NT2/D1 (cell line): ENCODE measurements at regions not wholly inside any gene's neighbourhood (a gene's known extent, or its start where the extent isn't known, plus 50 kb on each side); places are given as distances from the start of the nearest gene placed in this dataset.

Source experiments
- YY1 ChIP-seq: IDR thresholded peaks from 2 replicates; pipeline ENCODE4 v1.6.1; 2011; ENCODE audit not compliant: insufficient read length, insufficient read depth
- ZNF274 ChIP-seq: IDR thresholded peaks from 2 replicates; pipeline ENCODE4 v1.6.1; 2011; ENCODE audit warnings: mild to moderate bottlenecking, low read depth, low read length

DNA sequence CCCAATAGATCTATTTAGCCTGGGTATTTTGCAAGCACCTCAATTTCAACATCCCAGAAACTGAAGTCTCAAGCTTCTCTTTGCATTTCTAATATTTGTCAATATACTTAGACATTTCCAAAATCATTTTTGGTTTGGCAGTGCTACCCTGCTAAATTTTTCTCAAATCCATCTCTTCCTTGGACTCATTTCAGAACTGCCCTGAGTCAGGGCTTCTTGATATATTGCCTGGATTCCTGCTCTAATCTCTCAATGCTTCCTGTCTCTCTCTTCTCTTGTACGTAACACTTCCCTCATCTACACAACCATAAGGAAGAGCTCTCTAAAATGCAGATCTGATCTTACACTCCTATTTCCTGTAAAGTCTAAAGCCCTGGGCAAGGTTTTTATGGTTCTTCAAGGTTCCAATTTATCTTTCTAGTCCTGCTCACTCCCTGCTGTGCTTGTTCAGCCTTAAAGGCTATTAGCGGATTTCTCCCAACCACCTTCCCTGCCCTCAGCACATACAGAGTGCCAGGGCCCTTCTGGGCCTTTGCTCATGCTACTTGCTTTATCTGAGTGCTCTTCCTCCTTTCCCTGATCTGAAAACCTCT lies 53.0 kb upstream of the MME start:
- TF ChIP-seq ZNF274 (no peak), YY1 (no peak)
